GM13977 (cell line): ENCODE measurements at regions not wholly inside any gene's neighbourhood (a gene's known extent, or its start where the extent isn't known, plus 50 kb on each side); places are given as distances from the start of the nearest gene placed in this dataset.

Experiments used
- DNase-seq: peaks from one replicate; pipeline ENCODE4 v3.0.0; 2012; ENCODE audit warnings: low spot score
- in situ Hi-C: fragments of 300-500 bp; cut with MboI; formaldehyde crosslinking; loops from one replicate; pipeline ENCODE4 v1.12.0; 2022; ENCODE audit warnings: low sequenced_read_pairs, low pct_unique_long_range_greater_than_20kb, mixed read lengths, inconsistent platforms; ENCODE audit not compliant: unreplicated experiment
- TF ChIP-seq, protein P1 (sequence below): IDR thresholded peaks from 2 replicates; pipeline ENCODE4 v1.5.1; 2012; ENCODE audit warnings: mild to moderate bottlenecking, control low read depth; ENCODE audit not compliant: insufficient read depth; ENCODE audit errors: extremely low read depth, missing control alignments

DNA sequence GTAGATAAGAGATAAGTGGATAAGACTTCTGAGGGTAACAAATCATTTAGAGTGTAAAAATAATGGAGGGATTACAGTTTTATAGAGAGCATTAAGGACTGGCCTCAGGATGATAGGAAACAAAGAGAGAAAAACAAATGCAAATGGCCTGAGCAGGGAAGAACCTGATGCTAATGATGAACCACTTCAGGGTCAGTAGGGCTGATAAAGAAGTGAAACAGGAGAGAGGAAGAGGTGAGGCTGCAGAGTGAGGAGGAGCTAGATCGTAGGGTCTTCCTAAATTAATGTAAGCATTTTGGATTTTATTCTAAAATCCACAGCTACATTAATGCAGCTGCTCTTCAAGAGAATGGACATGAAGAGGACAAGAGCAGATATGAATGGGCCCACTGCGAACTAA, 698.0 kb upstream of the MEF2C start:
- in situ Hi-C loops = no loop called here

GRCh38 chr5:89575319-89575718, 692.3 kb upstream of the MEF2C start:
- TF ChIP-seq, protein P1, sequence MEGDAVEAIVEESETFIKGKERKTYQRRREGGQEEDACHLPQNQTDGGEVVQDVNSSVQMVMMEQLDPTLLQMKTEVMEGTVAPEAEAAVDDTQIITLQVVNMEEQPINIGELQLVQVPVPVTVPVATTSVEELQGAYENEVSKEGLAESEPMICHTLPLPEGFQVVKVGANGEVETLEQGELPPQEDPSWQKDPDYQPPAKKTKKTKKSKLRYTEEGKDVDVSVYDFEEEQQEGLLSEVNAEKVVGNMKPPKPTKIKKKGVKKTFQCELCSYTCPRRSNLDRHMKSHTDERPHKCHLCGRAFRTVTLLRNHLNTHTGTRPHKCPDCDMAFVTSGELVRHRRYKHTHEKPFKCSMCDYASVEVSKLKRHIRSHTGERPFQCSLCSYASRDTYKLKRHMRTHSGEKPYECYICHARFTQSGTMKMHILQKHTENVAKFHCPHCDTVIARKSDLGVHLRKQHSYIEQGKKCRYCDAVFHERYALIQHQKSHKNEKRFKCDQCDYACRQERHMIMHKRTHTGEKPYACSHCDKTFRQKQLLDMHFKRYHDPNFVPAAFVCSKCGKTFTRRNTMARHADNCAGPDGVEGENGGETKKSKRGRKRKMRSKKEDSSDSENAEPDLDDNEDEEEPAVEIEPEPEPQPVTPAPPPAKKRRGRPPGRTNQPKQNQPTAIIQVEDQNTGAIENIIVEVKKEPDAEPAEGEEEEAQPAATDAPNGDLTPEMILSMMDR = no peak
- in situ Hi-C loops = no loop called here
- DNase-seq = no peak

More for the DNA sequence above, 698.0 kb upstream of the MEF2C start:
- DNase-seq = no peak
- TF ChIP-seq, protein P1 = no peak

DNA sequence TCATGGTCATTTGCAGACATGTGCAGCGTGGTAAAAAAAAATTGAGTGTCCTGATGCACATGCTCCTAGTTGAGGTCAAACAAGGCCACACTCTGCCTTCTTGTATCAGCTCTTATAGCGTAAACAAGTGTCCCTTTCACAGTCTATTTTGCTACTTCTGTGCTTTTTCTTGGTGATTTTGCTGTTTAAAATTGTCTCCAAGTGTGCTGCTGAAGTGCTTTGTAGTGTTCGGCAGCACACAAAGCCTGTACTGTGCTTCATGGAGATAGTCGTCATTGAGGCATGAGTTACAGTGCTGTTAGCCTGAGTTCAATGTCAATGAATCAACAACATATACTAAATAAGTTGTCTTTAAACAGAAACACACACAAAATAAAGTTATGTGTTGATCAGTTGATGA, 690.4 kb upstream of the MEF2C start:
- no peak for DNase-seq
- TF ChIP-seq, protein P1 = no peak
- in situ Hi-C loops = no loop called here

DNA sequence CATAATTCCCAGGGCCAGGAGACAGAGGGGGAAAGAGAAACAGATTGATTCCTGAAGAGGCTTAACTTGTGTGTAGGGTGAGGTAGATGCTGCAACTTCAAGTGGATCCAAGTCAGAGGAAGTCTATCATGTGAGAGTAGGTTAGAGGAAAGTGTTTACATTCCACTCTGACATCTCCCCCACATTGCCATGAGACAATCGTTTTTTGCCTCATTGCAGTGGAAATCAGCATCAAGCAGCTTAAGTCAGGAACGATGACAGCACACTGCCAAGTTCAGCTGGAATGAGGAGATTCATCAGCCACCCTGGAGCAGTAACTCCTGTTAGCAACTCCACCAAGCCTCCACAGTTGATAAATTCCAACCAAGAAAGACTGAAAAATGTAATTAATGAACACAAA, 689.7 kb upstream of the MEF2C start:
- in situ Hi-C loops = no loop called here
- TF ChIP-seq, protein P1 = no peak
- no peak for DNase-seq

DNA sequence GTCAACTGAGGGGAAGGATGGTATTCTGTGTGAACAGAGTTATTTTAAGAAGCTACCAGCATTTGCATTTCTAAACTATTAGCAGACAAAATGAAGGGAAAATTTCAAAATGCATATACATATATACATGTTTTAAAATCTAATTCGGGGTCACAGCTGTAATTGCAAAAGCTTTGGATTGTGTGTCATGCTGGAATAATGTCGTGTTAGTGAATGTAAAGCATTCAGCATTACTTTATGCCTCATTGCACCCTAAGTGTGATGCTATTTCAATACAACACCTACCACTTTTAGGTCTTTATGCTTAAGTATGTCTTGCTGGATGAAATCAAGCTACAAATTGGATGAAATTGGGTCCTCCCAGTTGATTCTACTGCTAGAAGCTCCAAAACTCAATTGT, 687.6 kb upstream of the MEF2C start:
- TF ChIP-seq, protein P1 = no peak
- no peak for DNase-seq
- in situ Hi-C loops = no loop called here

- TF ChIP-seq, protein P1 = no peak
- in situ Hi-C loops = no loop called here
- DNase-seq = no peak
Observed at GRCh38 chr5:89566340-89566739, 683.4 kb upstream of the MEF2C start.

- in situ Hi-C loops = no loop called here
- TF ChIP-seq, protein P1 = no peak
- no peak for DNase-seq
Observed at GRCh38 chr5:89560696-89561095, 677.7 kb upstream of the MEF2C start.
